ENCODE measurements at regions not wholly inside any gene's neighbourhood (a gene's known extent, or its start where the extent isn't known, plus 50 kb on each side); places are given as distances from the start of the nearest gene placed in this dataset.

DNA sequence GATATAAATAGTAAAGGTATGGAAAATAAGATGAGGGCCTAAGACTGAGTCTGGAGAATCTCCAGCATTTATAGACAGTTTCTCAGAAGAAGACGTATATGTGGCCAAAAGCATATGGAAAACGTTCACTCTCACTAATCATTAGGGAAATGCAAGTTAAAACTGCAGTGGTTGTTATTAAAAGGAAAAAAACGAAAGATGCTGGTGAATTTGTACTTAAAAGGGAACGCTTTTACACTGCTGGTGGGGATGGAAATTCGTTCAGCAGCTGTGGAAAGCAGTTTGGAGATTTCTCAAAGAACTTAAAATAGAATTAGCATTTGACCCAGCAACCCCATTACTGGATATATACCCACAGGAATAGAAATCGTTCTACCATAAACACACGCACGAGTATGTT lies 180.5 kb upstream of the CADM1 start:
- TF ChIP-seq, protein P1, sequence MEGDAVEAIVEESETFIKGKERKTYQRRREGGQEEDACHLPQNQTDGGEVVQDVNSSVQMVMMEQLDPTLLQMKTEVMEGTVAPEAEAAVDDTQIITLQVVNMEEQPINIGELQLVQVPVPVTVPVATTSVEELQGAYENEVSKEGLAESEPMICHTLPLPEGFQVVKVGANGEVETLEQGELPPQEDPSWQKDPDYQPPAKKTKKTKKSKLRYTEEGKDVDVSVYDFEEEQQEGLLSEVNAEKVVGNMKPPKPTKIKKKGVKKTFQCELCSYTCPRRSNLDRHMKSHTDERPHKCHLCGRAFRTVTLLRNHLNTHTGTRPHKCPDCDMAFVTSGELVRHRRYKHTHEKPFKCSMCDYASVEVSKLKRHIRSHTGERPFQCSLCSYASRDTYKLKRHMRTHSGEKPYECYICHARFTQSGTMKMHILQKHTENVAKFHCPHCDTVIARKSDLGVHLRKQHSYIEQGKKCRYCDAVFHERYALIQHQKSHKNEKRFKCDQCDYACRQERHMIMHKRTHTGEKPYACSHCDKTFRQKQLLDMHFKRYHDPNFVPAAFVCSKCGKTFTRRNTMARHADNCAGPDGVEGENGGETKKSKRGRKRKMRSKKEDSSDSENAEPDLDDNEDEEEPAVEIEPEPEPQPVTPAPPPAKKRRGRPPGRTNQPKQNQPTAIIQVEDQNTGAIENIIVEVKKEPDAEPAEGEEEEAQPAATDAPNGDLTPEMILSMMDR (conservative IDR thresholded peaks at IDR 0.05; ENCODE audit: low read depth, low read length) = no peak
- H3K4me3 ChIP-seq (ENCODE audit: low read length) = no peak overlapping the region

DNA sequence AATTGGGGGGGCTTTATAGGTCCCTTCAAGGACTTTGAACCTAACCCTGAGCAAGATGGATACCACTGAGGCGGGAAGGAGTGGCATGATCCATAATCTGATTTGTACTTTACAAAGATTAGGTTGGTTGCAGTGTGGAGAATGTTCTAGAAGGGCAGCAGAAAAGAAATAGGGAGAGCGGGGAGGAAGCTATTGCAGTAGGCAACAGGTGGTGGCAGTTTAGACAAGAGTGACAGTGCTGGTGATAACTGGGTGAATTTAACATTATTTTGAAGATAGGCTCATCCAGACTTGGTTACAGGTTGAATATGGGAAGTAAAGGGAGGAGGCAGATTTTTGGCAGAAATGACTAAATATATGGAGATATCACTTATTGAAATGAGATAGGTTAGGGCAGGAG lies 179.9 kb upstream of the CADM1 start:
- no peak overlapping the region for H3K4me3 ChIP-seq (ENCODE audit: low read length)
- TF ChIP-seq, protein P1 (conservative IDR thresholded peaks at IDR 0.05; ENCODE audit: low read depth, low read length) = no peak
- DNase-seq (ENCODE audit: low read depth) = no peak

More for the DNA sequence above, 180.5 kb upstream of the CADM1 start:
- DNase-seq (ENCODE audit: low read depth) = no peak

DNA sequence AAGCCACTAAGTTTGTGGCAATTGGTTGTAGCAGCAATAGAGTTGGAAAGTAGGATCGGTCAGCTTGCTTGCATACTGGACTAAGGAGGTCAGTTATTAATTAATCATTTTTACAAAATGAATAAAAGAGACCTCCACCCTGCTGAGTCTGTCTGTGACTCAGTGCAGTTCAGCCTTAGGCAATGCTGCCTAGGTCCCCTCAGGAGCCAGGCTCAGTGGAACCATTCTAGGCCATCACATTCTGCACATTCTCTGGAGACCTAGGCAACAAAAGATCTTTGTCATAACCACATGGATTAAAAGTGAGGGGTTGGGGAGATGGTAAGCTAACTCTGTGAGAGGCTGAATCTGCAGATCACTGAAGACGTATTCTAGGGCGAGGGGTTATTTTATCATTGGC lies 178.7 kb upstream of the CADM1 start:
- TF ChIP-seq, protein P1 (conservative IDR thresholded peaks at IDR 0.05; ENCODE audit: low read depth, low read length) = no peak
- no peak for DNase-seq (ENCODE audit: low read depth)
- H3K4me3 ChIP-seq (ENCODE audit: low read length) = no peak overlapping the region

DNA sequence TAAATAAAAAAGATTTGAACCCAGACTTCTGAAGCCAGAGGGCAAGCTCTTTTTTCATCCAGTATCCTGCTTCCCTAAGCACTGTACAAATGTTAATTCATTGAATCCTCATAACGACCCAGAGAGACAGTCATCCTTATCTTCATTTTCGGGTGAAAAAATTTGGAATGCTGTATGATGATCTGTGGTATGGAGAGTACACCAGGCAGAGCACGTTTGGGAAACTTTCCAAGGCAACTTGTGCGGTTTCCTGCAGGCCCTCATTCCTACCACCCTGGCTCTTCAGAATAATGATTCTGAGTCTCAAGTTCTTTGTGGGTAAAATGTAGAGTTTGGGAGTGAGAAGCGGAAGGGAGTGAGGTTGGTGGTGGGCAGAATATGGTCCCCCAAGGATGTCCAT lies 177.9 kb upstream of the CADM1 start:
- no peak overlapping the region for H3K4me3 ChIP-seq (ENCODE audit: low read length)
- TF ChIP-seq, protein P1 (conservative IDR thresholded peaks at IDR 0.05; ENCODE audit: low read depth, low read length) = no peak
- DNase-seq (ENCODE audit: low read depth) = no peak

DNA sequence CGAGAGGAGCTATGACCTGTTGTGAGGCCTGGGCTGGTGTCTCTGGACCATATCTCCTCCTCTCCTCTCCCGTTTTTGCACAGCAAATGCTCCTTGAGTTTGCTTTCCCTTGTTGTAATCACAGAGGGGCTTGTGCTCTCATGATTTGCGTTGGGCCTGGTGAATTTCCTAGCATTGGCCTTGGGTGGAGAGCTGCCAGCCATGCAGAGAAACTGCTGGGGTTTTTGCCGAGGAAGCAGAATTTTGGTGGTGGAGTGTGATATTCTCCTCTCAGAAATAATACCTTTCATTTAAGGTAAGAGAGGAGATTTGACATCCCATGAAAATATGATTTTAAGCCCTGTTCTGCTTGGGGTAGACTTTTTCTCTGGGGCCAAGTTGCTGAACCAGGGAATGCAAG lies 175.7 kb upstream of the CADM1 start:
- H3K4me3 ChIP-seq (ENCODE audit: low read length) = no peak overlapping the region
- DNase-seq (ENCODE audit: low read depth) = no peak
- TF ChIP-seq, protein P1 (conservative IDR thresholded peaks at IDR 0.05; ENCODE audit: low read depth, low read length) = no peak

DNA sequence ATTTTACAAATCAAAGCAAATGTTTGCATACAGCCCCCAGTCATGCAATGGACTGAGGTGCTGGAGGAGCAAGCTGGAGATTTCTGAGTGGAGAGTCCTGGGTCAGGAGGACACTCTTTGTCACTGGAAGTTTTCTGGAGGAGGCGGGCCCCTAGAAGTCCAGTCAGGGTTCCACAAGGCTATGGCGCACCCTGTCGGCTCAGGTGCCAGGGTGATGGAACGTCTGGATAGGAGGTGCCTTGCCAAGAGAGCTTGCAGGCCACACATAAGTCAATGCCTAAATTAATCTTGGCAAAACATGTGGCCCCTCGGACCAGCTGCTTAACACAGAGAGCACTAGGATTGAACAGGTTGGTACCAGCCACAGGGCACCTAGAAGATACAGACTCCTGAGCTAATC lies 174.7 kb upstream of the CADM1 start:
- no peak for DNase-seq (ENCODE audit: low read depth)
- no peak overlapping the region for H3K4me3 ChIP-seq (ENCODE audit: low read length)
- TF ChIP-seq, protein P1 (conservative IDR thresholded peaks at IDR 0.05; ENCODE audit: low read depth, low read length) = peak; percentile 13

DNA sequence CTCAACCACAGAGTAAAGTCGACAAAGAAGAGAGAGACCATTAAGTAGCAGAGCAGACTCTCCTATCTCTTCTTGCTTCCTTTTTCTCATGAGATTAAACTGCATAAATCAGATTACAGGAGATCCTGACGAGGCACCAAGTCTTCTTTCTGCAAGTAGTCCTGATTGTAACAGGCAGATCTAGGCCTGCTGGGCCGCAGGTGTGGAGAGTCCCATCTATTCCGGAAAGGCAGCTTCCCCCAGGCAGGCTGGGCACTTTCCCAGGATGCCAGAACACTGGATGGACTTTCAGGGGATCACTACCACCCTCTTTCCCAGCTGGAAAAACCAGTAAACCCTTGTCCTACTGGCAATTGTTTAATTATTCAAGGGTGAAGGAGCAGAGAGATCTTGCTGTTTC lies 173.0 kb upstream of the CADM1 start:
- H3K4me3 ChIP-seq (ENCODE audit: low read length) = no peak overlapping the region
- DNase-seq (ENCODE audit: low read depth) = no peak
- TF ChIP-seq, protein P1 (conservative IDR thresholded peaks at IDR 0.05; ENCODE audit: low read depth, low read length) = no peak

Data from retinal pigment epithelial cell (primary cell).